Keratinocyte (primary cell): ENCODE measurements at regions not wholly inside any gene's neighbourhood (a gene's known extent, or its start where the extent isn't known, plus 50 kb on each side); places are given as distances from the start of the nearest gene placed in this dataset.

Experiments used
- DNase-seq: peaks from one replicate; pipeline ENCODE4 v3.0.0-alpha.2; 2011; ENCODE audit warnings: low read depth, missing footprints, low spot score
- FAIRE-seq: peaks from 2 replicates; lab custom pipeline; 2011; peaks lifted over from hg19 to GRCh38; lab: Jason Lieb, UNC
- H2AFZ ChIP-seq: 2 replicates; pipeline ENCODE4 v1.6.0; 2012; ENCODE audit warnings: low read length, control low read depth, inconsistent platforms; ENCODE audit not compliant: control insufficient read depth
- H3K27ac ChIP-seq: 2 replicates; pipeline ENCODE4 v1.5.1; 2011; ENCODE audit warnings: low read length; ENCODE audit not compliant: control insufficient read depth, insufficient read depth
- H3K27me3 ChIP-seq: 3 replicates; pipeline ENCODE4 v1.6.0; 2011; ENCODE audit warnings: low read length; ENCODE audit not compliant: control insufficient read depth, insufficient read depth; ENCODE audit errors: extremely low read depth
- H3K36me3 ChIP-seq, 2 experiments: 2 replicates in 1 of 2; 3 replicates in 1 of 2; pipeline ENCODE4 v1.5.1; 2011; ENCODE audit warnings: low read length in 2 of 2, mild to moderate bottlenecking in 1 of 2; ENCODE audit not compliant: control insufficient read depth in 2 of 2, insufficient read depth in 2 of 2; ENCODE audit errors: extremely low read depth in 1 of 2
- H3K4me1 ChIP-seq: 3 replicates; pipeline ENCODE4 v1.5.1; 2011; ENCODE audit warnings: low read length; ENCODE audit not compliant: control insufficient read depth, insufficient read depth; ENCODE audit errors: extremely low read depth
- H3K4me2 ChIP-seq: 3 replicates; pipeline ENCODE4 v1.6.0; 2011; ENCODE audit warnings: low read depth, low read length; ENCODE audit not compliant: control insufficient read depth, insufficient read depth; ENCODE audit errors: extremely low read depth
- H3K4me3 ChIP-seq, 3 experiments: fragments of 200-600 bp in 1 of 3; sonication (generic) in 1 of 3; 2 replicates in 2 of 3; 3 replicates in 1 of 3; pipeline ENCODE4 v1.5.1; 2011 to 2016; ENCODE audit warnings: low read length in 3 of 3, mild to moderate bottlenecking in 3 of 3, control low read depth in 2 of 3, inconsistent platforms in 1 of 3, low read depth in 1 of 3, mixed read lengths in 1 of 3, mixed run types in 1 of 3, moderate library complexity in 1 of 3; ENCODE audit not compliant: control insufficient read depth in 2 of 3, insufficient read depth in 2 of 3; ENCODE audit errors: extremely low read depth in 1 of 3
- H3K79me2 ChIP-seq: 2 replicates; pipeline ENCODE4 v1.6.0; 2012; ENCODE audit warnings: low read length; ENCODE audit not compliant: control insufficient read depth, insufficient read depth
- H3K9ac ChIP-seq: 3 replicates; pipeline ENCODE4 v1.6.0; 2011; ENCODE audit warnings: low read length; ENCODE audit not compliant: control insufficient read depth, insufficient read depth; ENCODE audit errors: extremely low read depth
- H3K9me1 ChIP-seq: 3 replicates; pipeline ENCODE4 v1.6.0; 2011; ENCODE audit warnings: low read length; ENCODE audit not compliant: control insufficient read depth, insufficient read depth; ENCODE audit errors: extremely low read depth
- H3K9me3 ChIP-seq: 2 replicates; pipeline ENCODE4 v1.5.1; 2012; ENCODE audit warnings: low read depth, low read length; ENCODE audit not compliant: control insufficient read depth
- H4K20me1 ChIP-seq: 3 replicates; pipeline ENCODE4 v1.6.0; 2011; ENCODE audit warnings: low read length; ENCODE audit not compliant: control insufficient read depth, insufficient read depth; ENCODE audit errors: extremely low read depth
- CTCF ChIP-seq, 3 experiments: IDR thresholded peaks in 1 of 3; conservative IDR thresholded peaks in 1 of 3; optimal IDR thresholded peaks in 1 of 3; 2 replicates in 2 of 3; 3 replicates in 1 of 3; pipeline versions ENCODE3 to v1.5.1; 2011; ENCODE audit warnings: low read length in 3 of 3, mild to moderate bottlenecking in 3 of 3, moderate library complexity in 2 of 3, control low read depth in 1 of 3, inconsistent platforms in 1 of 3; ENCODE audit not compliant: insufficient read depth in 2 of 3; ENCODE audit errors: extremely low read depth in 1 of 3
- EZH2 ChIP-seq: IDR thresholded peaks from one replicate; pipeline ENCODE4 v1.6.1; 2012; ENCODE audit warnings: inconsistent platforms, mild to moderate bottlenecking, low read length, moderate library complexity
- dilution Hi-C: fragments of 300-500 bp; cut with MboI; formaldehyde crosslinking; loops from one replicate; pipeline ENCODE4 v1.7.0; 2020; ENCODE audit warnings: low sequenced_read_pairs; ENCODE audit not compliant: extremely low pct_ligation_motif_present

- dilution Hi-C loops = no loop called here
- no peak overlapping the region for H3K4me3 ChIP-seq
- H3K9me3 ChIP-seq = no peaks in the 10 kb centered on the region
- FAIRE-seq = no peak
- no peak for TF ChIP-seq EZH2
- TF ChIP-seq CTCF (optimal IDR thresholded peaks at IDR 0.05 in 1 of 3, IDR thresholded peaks at IDR 0.05 in 1 of 3, conservative IDR thresholded peaks at IDR 0.05 in 1 of 3; ENCODE audit: extremely low read depth in 1 of 3, insufficient read depth in 2 of 3, low read length in 3 of 3) = no peak
- H3K27ac ChIP-seq = no peak overlapping the region
- no peak for DNase-seq
- no peak overlapping the region for H3K9ac ChIP-seq
- H3K27me3 ChIP-seq = no peaks in the 10 kb centered on the region
- no peaks in the 10 kb centered on the region for H3K79me2 ChIP-seq
- H4K20me1 ChIP-seq = no peaks in the 10 kb centered on the region
- H3K4me2 ChIP-seq = no peak overlapping the region
- no peaks in the 10 kb centered on the region for H3K4me1 ChIP-seq
- H3K36me3 ChIP-seq = no peaks in the 10 kb centered on the region
- H2AFZ ChIP-seq = no peak overlapping the region
- no peaks in the 10 kb centered on the region for H3K9me1 ChIP-seq
Measured at GRCh38 chr7:46613551-46613950, 692.5 kb upstream of the IGFBP3 start.

- Histone ChIP-seq H3K9ac (no peak overlapping the region), H3K79me2 (no peaks in the 10 kb centered on the region), H3K9me1 (no peaks in the 10 kb centered on the region), H3K27ac (no peak overlapping the region), H3K36me3 (no peaks in the 10 kb centered on the region), H3K4me2 (no peak overlapping the region), H2AFZ (no peak overlapping the region), H3K4me1 (no peaks in the 10 kb centered on the region), H4K20me1 (no peaks in the 10 kb centered on the region), H3K9me3 (no peaks in the 10 kb centered on the region), H3K4me3 (no peak overlapping the region), H3K27me3 (no peaks in the 10 kb centered on the region)
- DNase-seq = no peak
- no peak for FAIRE-seq
- dilution Hi-C loops = no loop called here
- TF ChIP-seq EZH2 (no peak), CTCF (optimal IDR thresholded peaks at IDR 0.05 in 1 of 3, IDR thresholded peaks at IDR 0.05 in 1 of 3, conservative IDR thresholded peaks at IDR 0.05 in 1 of 3; ENCODE audit: extremely low read depth in 1 of 3, insufficient read depth in 2 of 3, low read length in 3 of 3) (no peak)
Measured at GRCh38 chr7:46613116-46613515, 692.0 kb upstream of the IGFBP3 start.
